Tibial nerve (tissue), 4 donors: ENCODE measurements at regions not wholly inside any gene's neighbourhood (a gene's known extent, or its start where the extent isn't known, plus 50 kb on each side); places are given as distances from the start of the nearest gene placed in this dataset.

Source experiments
- DNase-seq, 2 donors: peaks; one replicate each; pipeline ENCODE4 v3.0.0-alpha.2; 2019; ENCODE audit warnings: low spot score in 2 of 2
- H3K27ac ChIP-seq, 4 donors: fragments of 200-600 bp; sonication (generic) in 3 of 4; one replicate each; pipeline ENCODE4 v1.5.1; 2017 to 2019; ENCODE audit warnings: mild to moderate bottlenecking in 1 of 4
- H3K27me3 ChIP-seq, 2 donors: fragments of 200-600 bp; sonication (generic) in 1 of 2; one replicate each; pipeline versions ENCODE4 v1.5.1 to v1.6.0; 2017 to 2019
- H3K36me3 ChIP-seq, 3 donors: fragments of 200-600 bp; sonication (generic); one replicate each; pipeline ENCODE4 v1.5.1; 2018 to 2019
- H3K4me1 ChIP-seq, 4 donors: fragments of 200-600 bp; sonication (generic) in 3 of 4; one replicate each; pipeline ENCODE4 v1.5.1; 2017 to 2019
- H3K4me3 ChIP-seq, 4 donors: fragments of 200-600 bp; sonication (generic) in 3 of 4; one replicate each; pipeline ENCODE4 v1.5.1; 2017 to 2019; ENCODE audit warnings: mild to moderate bottlenecking in 1 of 4, moderate library complexity in 1 of 4
- H3K9me3 ChIP-seq, 4 donors: fragments of 200-600 bp; sonication (generic) in 3 of 4; one replicate each; pipeline ENCODE4 v1.5.1; 2017 to 2019
- EP300 ChIP-seq, 2 donors: sonication (generic); formaldehyde crosslinking; IDR thresholded peaks; one replicate each; pipeline ENCODE4 v1.6.1; 2017; ENCODE audit warnings: antibody characterized with exemption in 2 of 2, mild to moderate bottlenecking in 1 of 2
- POLR2A ChIP-seq, 2 donors: fragments of 450-650 bp; IDR thresholded peaks; one replicate each; pipeline ENCODE4 v1.6.1; 2017; ENCODE audit warnings: antibody characterized with exemption in 2 of 2, mild to moderate bottlenecking in 2 of 2, moderate library complexity in 2 of 2
- WGBS, 2 donors: methylation state at CpG; one replicate each; pipeline ENCODE4 v1.1.5; 2018; 5-methylcytosine and 5-hydroxymethylcytosine counted together
- TF ChIP-seq, protein P1 (sequence below), 5 experiments: fragments of 200-600 bp in 3 of 5; fragments of 450-650 bp in 2 of 5; sonication (generic) in 3 of 5; IDR thresholded peaks; one replicate each; pipeline ENCODE4 v1.5.1; 2016 to 2019; ENCODE audit warnings: antibody characterized with exemption in 5 of 5, mild to moderate bottlenecking in 3 of 5, moderate library complexity in 2 of 5

GRCh38 chr7:125892434-125892833, 962.8 kb upstream of the POT1 start:
- no peaks in the 10 kb centered on the region for H3K36me3 ChIP-seq
- DNase-seq = no peak
- no peaks in the 10 kb centered on the region for H3K9me3 ChIP-seq
- no peak overlapping the region for H3K27ac ChIP-seq
- no peaks in the 10 kb centered on the region for H3K4me1 ChIP-seq
- TF ChIP-seq, protein P1, sequence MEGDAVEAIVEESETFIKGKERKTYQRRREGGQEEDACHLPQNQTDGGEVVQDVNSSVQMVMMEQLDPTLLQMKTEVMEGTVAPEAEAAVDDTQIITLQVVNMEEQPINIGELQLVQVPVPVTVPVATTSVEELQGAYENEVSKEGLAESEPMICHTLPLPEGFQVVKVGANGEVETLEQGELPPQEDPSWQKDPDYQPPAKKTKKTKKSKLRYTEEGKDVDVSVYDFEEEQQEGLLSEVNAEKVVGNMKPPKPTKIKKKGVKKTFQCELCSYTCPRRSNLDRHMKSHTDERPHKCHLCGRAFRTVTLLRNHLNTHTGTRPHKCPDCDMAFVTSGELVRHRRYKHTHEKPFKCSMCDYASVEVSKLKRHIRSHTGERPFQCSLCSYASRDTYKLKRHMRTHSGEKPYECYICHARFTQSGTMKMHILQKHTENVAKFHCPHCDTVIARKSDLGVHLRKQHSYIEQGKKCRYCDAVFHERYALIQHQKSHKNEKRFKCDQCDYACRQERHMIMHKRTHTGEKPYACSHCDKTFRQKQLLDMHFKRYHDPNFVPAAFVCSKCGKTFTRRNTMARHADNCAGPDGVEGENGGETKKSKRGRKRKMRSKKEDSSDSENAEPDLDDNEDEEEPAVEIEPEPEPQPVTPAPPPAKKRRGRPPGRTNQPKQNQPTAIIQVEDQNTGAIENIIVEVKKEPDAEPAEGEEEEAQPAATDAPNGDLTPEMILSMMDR (IDR thresholded peaks at IDR 0.05) = no peak
- TF ChIP-seq POLR2A (IDR thresholded peaks at IDR 0.05) (no peak), EP300 (IDR thresholded peaks at IDR 0.05) (no peak)
- no peaks in the 10 kb centered on the region for H3K27me3 ChIP-seq
- WGBS, 2 donors = 76 to 81% methylated on average over 1 of the region's 1 CpG
- no peak overlapping the region for H3K4me3 ChIP-seq

DNA sequence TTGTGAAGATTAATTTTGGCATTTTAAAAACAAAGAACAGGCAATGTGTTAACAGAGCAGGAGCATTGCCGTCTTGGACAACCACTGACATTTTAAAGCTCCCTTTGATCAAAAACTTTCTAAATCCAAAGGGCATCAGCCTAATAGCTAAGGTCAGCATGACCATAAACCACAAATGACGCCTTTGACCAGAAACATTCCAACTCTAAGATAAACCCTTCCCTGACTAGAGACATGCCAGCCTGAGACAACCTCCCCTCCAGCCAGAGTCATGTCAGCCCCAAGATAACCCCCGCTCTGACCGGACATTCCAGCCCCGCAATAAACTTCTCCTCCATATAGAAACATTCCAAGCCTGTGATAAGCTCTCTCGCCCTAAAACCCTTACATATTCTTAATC, 949.4 kb upstream of the POT1 start:
- no peak for DNase-seq
- 27 to 49% methylated on average over 6 of the region's 6 CpGs for WGBS, 2 donors

GRCh38 chr7:125878235-125878956, 948.8 kb upstream of the POT1 start:
- Histone ChIP-seq H3K27me3 (no peaks in the 10 kb centered on the region), H3K9me3 (no peaks in the 10 kb centered on the region), H3K36me3 (no peaks in the 10 kb centered on the region), H3K27ac (no peak overlapping the region), H3K4me1 (no peaks in the 10 kb centered on the region), H3K4me3 (no peak overlapping the region)
- no peak for TF ChIP-seq EP300 (IDR thresholded peaks at IDR 0.05)
- TF ChIP-seq POLR2A (IDR thresholded peaks at IDR 0.05) = no peak
- TF ChIP-seq, protein P1 (IDR thresholded peaks at IDR 0.05) = no peak
- DNase-seq = no peak
- 74 to 75% methylated on average over 2 of the region's 2 CpGs for WGBS, 2 donors

More for the DNA sequence above, 949.4 kb upstream of the POT1 start:
- TF ChIP-seq POLR2A (IDR thresholded peaks at IDR 0.05) (no peak), EP300 (IDR thresholded peaks at IDR 0.05) (no peak)
- TF ChIP-seq, protein P1 (IDR thresholded peaks at IDR 0.05) = no peak
- Histone ChIP-seq H3K27me3 (no peaks in the 10 kb centered on the region), H3K4me1 (no peaks in the 10 kb centered on the region), H3K9me3 (no peaks in the 10 kb centered on the region), H3K4me3 (no peak overlapping the region), H3K27ac (no peak overlapping the region), H3K36me3 (no peaks in the 10 kb centered on the region)

- DNase-seq = no peak
- TF ChIP-seq, protein P1 (IDR thresholded peaks at IDR 0.05) = no peak
- TF ChIP-seq POLR2A (IDR thresholded peaks at IDR 0.05) = no peak
- TF ChIP-seq EP300 (IDR thresholded peaks at IDR 0.05) = no peak
- WGBS, 2 donors = 56 to 93% methylated on average over 2 of the region's 2 CpGs
- Histone ChIP-seq H3K27ac (no peak overlapping the region), H3K4me3 (no peak overlapping the region), H3K27me3 (no peaks in the 10 kb centered on the region), H3K9me3 (no peaks in the 10 kb centered on the region), H3K36me3 (no peaks in the 10 kb centered on the region), H3K4me1 (no peaks in the 10 kb centered on the region)
Observed at GRCh38 chr7:125877246-125877645, 947.6 kb upstream of the POT1 start.

DNA sequence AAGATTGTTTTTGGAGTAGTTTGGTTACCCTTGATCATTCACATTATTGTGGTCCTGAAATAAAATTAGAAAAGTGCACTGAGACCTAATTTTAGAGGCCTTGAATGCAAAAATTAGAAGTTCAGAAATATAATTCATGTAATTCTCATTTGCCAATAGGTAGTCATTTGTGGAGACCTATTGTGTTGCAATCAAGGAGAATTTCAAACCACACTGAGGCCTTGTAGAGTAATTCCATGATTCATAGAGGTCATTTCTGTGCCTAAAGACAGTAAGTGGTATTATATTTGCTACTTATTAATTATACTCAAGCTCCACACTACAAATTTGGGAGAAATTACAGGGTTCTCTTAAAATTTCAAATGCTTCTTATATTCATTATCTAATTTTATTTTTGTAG, 946.8 kb upstream of the POT1 start:
- DNase-seq = no peak
- Histone ChIP-seq H3K9me3 (no peaks in the 10 kb centered on the region), H3K27me3 (no peaks in the 10 kb centered on the region), H3K4me1 (no peaks in the 10 kb centered on the region), H3K36me3 (no peaks in the 10 kb centered on the region), H3K4me3 (no peak overlapping the region), H3K27ac (no peak overlapping the region)
- TF ChIP-seq EP300 (IDR thresholded peaks at IDR 0.05) (no peak), POLR2A (IDR thresholded peaks at IDR 0.05) (no peak)
- TF ChIP-seq, protein P1 (IDR thresholded peaks at IDR 0.05) = no peak
